ENCODE measurements at regions not wholly inside any gene's neighbourhood (a gene's known extent, or its start where the extent isn't known, plus 50 kb on each side); places are given as distances from the start of the nearest gene placed in this dataset.

GRCh38 chr15:92787116-92787515 is 113.0 kb upstream of the CHD2 start:
- no TSS peak for BruUV-seq (replicated peaks)
- no peak for FAIRE-seq

More at GRCh38 chr15:92787116-92787515, 113.0 kb upstream of the CHD2 start:
- ATAC-seq (no peak), DNase-seq (ENCODE audit: low spot score) (no peak)
- H3K4me1 ChIP-seq (ENCODE audit: insufficient read depth, low read length) = no peaks in the 10 kb centered on the region
- H3K9ac ChIP-seq (ENCODE audit: insufficient read depth, low read depth, low read length) = no peak overlapping the region
- no peak overlapping the region for H3K4me3 ChIP-seq (replicated peaks in 1 of 3; ENCODE audit: insufficient read depth in 1 of 3, low read depth in 2 of 3, low read length in 3 of 3)
- 83% methylated on average over 3 of the region's 3 CpGs for WGBS (ENCODE audit: low lambda C conversion rate)
- no peaks in the 10 kb centered on the region for H3K36me3 ChIP-seq (replicated peaks in 1 of 2; ENCODE audit: control insufficient read depth in 1 of 2, insufficient read depth in 2 of 2, low read length in 2 of 2)
- H3K9me3 ChIP-seq (ENCODE audit: low read length) = no peaks in the 10 kb centered on the region
- no peaks in the 10 kb centered on the region for H3K27me3 ChIP-seq (ENCODE audit: control insufficient read depth in 1 of 2, insufficient read depth in 2 of 2, low read length in 2 of 2)
- intact Hi-C loops (cut with micrococcal nuclease; ENCODE audit: unreplicated experiment) (no loop called here), in situ Hi-C loops (cut with HindIII; ENCODE audit: extremely low pct_ligation_motif_present, low pct_unique_long_range_greater_than_20kb) (loop anchor here (25.0 kb wide), 1 partner anchor 225 kb away; no protein-coding TSS in a partner anchor)
- ChIA-PET CTCF (ENCODE audit: low intra/inter-chr PET ratio, low total read pairs) (no interaction called here), POLR2A (no interaction called here)
- H3K79me2 ChIP-seq (ENCODE audit: insufficient read depth, low read length) = no peaks in the 10 kb centered on the region
- no peak overlapping the region for H3K27ac ChIP-seq (ENCODE audit: extremely low read length, insufficient read depth, low read length)
- no peak overlapping the region for H3K4me2 ChIP-seq (ENCODE audit: low read depth, low read length)
- TF ChIP-seq, protein P1, sequence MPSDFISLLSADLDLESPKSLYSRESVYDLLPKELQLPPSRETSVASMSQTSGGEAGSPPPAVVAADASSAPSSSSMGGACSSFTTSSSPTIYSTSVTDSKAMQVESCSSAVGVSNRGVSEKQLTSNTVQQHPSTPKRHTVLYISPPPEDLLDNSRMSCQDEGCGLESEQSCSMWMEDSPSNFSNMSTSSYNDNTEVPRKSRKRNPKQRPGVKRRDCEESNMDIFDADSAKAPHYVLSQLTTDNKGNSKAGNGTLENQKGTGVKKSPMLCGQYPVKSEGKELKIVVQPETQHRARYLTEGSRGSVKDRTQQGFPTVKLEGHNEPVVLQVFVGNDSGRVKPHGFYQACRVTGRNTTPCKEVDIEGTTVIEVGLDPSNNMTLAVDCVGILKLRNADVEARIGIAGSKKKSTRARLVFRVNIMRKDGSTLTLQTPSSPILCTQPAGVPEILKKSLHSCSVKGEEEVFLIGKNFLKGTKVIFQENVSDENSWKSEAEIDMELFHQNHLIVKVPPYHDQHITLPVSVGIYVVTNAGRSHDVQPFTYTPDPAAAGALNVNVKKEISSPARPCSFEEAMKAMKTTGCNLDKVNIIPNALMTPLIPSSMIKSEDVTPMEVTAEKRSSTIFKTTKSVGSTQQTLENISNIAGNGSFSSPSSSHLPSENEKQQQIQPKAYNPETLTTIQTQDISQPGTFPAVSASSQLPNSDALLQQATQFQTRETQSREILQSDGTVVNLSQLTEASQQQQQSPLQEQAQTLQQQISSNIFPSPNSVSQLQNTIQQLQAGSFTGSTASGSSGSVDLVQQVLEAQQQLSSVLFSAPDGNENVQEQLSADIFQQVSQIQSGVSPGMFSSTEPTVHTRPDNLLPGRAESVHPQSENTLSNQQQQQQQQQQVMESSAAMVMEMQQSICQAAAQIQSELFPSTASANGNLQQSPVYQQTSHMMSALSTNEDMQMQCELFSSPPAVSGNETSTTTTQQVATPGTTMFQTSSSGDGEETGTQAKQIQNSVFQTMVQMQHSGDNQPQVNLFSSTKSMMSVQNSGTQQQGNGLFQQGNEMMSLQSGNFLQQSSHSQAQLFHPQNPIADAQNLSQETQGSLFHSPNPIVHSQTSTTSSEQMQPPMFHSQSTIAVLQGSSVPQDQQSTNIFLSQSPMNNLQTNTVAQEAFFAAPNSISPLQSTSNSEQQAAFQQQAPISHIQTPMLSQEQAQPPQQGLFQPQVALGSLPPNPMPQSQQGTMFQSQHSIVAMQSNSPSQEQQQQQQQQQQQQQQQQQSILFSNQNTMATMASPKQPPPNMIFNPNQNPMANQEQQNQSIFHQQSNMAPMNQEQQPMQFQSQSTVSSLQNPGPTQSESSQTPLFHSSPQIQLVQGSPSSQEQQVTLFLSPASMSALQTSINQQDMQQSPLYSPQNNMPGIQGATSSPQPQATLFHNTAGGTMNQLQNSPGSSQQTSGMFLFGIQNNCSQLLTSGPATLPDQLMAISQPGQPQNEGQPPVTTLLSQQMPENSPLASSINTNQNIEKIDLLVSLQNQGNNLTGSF (CRISPR knock-in tag; IDR thresholded peaks at IDR 0.05) = no peak
- no peak overlapping the region for H2AFZ ChIP-seq (ENCODE audit: low read length)
- no peaks in the 10 kb centered on the region for H4K20me1 ChIP-seq (ENCODE audit: insufficient read depth, low read length)
